Fibroblast of peridontal ligament (primary cell): ENCODE measurements at regions not wholly inside any gene's neighbourhood (a gene's known extent, or its start where the extent isn't known, plus 50 kb on each side); places are given as distances from the start of the nearest gene placed in this dataset.
"Not testable (repeated sequence)": the region's sequence is repeated elsewhere in the genome, so short reads cannot be mapped to it uniquely, and the experiment has no call there.

Experiments used
- DNase-seq: peaks from one replicate; pipeline ENCODE4 v3.0.0-alpha.2; 2010; ENCODE audit errors: extremely low read depth

DNA sequence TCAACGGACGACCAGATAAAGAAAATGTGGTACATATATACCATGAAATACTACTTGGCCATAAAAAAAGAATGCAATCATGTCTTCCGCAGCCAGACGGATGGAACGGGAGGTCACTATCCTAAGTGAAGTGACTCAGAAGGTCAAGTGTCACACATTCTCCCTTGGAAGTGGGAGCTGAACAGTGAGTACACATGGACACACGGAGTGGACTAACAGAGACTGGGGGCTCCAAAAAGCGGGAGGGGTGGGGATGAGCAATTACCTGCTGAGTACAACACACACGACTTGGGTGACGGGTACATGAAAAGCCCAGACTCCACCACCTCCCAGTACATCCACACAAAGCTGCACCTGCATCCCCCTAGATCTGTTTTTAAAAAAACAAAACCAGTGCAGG is 62.5 kb upstream of the TNK2 start:
- DNase-seq: not testable (repeated sequence)

DNA sequence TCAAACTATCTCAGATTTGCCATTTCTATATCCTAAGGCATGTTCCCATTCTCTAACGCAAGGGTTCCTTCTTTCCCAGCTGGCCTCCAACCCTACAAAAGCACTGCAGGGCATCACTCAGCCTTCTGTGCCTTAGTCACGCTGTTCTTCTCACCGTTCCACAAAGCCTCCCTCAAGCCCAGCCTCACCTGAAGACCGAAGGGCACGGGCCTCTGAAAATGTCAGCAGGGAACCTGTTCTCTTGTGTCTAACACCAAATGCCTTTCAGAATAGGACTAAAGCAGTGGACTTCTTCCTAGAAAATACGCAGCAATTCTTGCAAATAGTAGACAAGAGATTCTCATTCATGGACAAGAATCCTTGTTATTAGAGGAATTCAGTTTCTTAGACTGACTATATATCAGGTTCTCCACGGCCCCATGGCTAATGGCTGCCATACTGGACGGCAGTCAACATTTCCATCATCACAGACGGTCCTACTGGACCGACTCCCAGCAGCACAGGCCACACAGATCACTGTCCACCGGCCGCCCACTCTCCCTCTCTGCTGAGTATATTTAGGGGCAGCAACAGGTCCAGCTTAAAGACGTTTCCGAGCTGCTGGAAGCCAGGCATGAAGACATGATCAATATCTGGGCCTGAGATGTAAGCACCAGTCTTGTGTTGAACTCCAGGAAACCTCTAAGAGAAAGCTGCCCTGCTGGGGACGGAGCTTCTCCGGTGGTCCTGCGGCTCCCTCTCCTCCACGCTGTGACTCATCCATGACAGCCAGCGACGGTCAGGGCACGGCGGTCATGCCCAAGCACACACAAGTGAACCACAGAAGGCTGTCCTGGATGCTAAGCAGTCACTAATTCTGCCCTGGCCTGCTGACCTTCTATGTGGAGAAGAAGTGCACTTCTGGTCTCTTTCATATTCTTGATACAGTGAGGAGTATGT is 61.8 kb upstream of the TNK2 start:
- not testable (repeated sequence) for DNase-seq

DNA sequence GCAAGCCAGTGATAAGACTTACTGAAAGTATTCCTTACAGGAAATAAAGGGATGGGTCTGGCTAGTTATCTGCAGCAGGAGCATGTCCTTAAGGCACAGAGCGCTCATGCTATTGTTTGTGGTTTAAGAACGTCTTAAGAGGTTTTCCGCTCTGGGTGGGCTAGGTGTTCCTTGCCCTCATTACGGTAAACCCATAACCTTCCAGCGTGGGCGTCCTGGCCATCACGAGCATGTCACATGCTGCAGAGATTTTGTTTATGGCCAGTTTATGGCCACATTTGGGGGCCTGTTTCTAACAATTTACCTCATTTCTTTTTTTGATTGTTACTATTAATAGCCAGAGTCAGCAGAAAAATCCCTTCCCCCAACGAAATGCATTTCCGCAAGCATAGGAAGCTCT is 61.0 kb upstream of the TNK2 start:
- not testable (repeated sequence) for DNase-seq

DNA sequence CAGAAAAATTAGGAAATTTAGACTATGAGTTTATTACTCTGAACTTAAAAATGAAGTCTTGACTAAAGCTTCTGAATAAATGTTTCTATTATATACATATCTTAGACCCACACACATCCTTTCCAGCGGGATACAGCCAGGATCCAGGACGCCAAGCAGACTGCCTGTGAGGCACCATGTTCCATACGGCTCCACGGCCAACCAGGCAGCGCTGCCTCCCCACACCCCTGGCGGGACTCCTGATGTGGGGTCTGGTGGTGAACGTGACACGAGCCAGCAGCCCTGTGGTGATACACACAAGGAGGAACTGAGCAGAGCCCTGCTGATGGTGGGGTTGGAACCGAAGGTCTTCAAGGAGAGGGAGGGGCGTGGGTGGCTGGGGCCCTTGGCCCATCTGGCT is 59.8 kb upstream of the TNK2 start:
- not testable (repeated sequence) for DNase-seq

DNA sequence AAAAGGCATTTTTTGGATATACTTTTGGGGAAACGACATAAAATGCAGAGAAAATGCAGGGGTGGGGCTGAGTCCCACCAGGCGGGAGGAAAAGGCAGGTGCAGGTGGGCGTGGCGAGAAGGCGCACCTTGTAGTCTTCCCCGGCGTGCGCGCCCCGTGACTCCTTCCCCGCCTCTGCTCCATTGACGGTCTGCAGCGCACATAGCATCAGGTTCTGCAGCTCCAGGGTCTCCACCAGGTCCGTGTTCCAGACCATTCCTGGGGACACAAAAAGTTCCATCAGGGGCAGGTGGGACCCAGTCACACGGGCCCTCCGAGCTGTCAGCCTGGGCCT is 59.0 kb upstream of the TNK2 start:
- DNase-seq: not testable (repeated sequence)

DNA sequence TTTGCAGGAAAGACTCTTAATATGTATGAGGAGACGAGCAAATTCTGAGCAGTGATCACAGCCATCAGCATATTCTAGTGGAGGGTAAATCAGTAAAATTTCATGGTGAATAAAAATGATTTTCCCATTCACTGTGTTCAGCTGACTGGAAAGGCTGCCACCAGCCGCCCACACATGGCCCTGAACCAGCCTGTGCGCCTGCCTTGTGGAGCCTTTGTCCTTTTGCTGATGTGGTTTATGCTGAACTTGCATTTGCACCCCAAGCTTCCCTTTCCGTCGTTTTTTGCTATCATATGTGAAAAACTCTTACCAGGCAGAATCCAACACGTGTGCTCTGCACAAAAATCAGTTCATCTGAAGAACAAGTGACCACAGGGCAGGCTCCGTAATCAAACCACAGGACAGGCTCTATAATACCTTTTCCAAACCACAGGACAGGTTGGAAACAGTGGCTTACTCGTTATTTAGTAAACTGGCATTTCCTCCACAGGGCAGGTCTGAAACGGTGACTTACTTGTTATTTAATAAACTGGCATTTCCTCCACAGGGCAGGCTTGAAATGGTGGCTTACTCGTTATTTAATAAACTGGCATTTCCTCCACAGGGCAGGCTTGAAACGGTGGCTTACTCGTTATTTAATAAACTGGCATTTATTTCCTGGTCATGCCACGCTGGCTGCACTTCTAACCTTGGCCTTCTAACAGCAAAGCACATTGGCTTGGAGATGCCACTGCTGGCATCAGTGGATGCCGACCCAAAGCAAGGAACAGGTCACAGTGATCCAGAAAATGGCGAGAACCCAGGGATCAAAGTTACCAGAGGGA is 58.4 kb upstream of the TNK2 start:
- not testable (repeated sequence) for DNase-seq

GRCh38 chr3:195965217-195965616 is 56.9 kb upstream of the TNK2 start:
- not testable (repeated sequence) for DNase-seq

DNA sequence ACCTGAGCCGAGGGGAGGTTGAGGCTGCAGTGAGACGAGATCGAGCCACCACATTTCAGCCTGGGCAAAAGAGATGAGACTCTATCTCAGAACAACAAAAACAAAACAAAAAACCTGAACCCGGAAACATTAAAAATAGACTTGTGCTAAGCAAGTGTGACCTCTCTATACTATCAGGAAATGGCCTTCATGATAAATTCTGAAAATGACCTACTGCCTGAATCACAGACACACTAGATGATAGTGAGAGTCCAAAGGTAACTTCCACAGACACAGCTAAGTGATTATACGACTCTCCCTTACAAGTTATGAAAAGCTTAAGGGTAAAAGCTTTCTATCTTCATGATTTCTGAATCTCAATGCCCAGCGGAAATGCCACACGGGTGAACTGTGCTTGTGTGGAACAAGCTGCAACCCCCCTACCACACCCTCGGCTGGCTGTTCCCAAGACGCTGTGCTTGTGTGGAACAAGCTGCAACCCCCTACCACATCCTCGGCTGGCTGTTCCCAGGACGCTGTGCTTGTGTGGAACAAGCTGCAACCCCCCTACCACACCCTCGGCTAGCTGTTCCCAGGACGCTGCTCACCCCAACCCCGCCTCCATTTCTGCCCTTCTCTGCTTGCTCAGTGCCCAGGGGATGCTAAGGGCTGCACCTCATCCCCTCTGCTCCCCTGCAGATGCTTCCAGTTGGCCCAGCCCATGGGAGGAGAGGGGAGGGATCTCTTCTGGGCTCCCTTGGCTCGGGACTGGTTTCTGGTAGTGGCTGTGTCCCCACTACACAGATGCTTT is 56.2 kb upstream of the TNK2 start:
- DNase-seq: not testable (repeated sequence)

DNA sequence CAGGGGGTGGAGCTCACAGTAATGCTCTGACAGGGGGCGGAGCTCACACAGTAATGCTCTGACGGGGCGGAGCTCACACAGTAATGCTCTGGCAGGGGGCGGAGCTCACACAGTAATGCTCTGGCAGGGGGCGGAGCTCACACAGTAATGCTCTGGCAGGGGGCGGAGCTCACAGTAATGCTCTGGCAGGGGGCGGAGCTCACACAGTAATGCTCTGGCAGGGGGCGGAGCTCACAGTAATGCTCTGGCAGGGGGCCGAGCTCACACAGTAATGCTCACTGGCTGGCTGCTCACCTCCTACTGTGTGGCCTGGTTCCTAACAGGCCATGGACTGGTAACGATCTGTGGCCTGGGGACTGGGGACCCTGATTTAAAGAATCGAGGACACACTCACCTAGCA is 53.9 kb upstream of the TNK2 start:
- not testable (repeated sequence) for DNase-seq

GRCh38 chr3:195960971-195961775 is 52.8 kb upstream of the TNK2 start:
- DNase-seq: peak; percentile 1

DNA sequence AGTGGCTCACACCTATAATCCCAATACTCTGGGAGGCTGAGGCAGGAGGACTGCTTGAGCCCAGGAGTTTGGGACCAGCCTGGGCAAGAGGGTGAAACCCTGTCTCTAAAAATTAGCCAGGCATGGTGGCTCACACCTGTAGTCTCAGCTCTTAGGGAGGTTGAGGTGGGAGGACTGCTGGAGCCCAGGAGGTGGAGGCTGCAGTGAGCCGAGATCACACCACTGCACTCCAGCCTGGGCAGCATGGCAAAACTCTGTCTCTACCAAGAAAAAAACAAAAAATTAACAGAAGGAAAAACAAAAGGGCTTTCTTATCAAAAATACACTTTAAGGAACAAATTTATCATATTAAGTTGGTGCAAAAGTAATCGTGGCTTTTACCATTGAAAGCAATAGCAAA is 51.8 kb upstream of the TNK2 start:
- not testable (repeated sequence) for DNase-seq

- not testable (repeated sequence) for DNase-seq
Measured at GRCh38 chr3:195959367-195960157, 51.2 kb upstream of the TNK2 start.

DNA sequence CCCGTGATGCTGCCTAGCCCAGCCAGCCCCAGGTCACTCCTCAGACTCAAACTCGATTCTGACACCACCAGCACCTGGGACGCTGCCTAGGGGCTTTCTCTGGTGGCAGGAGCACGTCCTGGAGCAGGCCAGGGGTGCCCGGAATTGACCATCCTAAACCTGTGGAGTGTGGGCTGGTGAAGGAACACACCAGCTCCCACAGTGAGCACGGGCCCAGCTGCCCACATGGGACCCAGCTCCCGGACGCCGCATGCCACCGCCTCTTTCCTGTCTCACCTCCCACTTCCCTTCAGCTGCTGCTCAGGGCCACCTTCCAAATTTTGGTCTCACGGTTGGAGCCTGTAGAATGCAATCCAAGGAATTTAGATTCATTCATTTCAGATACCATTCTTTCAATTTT is 50.4 kb upstream of the TNK2 start:
- DNase-seq: not testable (repeated sequence)
